ENCODE measurements at regions not wholly inside any gene's neighbourhood (a gene's known extent, or its start where the extent isn't known, plus 50 kb on each side); places are given as distances from the start of the nearest gene placed in this dataset.

DNA sequence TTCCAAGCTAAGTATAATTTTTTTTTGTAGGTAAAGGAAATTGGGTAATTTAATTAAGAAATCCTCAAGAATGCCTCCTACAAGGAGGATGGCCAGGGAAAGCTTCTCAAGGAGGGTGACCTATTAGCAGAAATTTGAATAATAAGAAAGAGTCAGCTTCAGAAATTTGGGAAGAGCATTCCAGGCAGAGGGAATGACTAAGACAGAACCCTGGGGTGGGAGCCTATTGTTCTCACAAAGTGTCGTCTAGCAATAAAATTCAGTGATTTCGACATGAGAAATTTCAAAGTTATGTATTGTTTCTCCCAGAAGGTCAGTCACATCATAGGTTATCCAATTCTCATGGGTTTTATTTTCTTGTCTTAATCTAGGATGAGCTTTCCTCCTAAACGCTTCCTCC lies 1168.4 kb downstream of the AACS start:
- TF ChIP-seq, protein P1, sequence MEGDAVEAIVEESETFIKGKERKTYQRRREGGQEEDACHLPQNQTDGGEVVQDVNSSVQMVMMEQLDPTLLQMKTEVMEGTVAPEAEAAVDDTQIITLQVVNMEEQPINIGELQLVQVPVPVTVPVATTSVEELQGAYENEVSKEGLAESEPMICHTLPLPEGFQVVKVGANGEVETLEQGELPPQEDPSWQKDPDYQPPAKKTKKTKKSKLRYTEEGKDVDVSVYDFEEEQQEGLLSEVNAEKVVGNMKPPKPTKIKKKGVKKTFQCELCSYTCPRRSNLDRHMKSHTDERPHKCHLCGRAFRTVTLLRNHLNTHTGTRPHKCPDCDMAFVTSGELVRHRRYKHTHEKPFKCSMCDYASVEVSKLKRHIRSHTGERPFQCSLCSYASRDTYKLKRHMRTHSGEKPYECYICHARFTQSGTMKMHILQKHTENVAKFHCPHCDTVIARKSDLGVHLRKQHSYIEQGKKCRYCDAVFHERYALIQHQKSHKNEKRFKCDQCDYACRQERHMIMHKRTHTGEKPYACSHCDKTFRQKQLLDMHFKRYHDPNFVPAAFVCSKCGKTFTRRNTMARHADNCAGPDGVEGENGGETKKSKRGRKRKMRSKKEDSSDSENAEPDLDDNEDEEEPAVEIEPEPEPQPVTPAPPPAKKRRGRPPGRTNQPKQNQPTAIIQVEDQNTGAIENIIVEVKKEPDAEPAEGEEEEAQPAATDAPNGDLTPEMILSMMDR (conservative IDR thresholded peaks at IDR 0.05): no peak
- H3K27ac ChIP-seq: no peak overlapping the region

DNA sequence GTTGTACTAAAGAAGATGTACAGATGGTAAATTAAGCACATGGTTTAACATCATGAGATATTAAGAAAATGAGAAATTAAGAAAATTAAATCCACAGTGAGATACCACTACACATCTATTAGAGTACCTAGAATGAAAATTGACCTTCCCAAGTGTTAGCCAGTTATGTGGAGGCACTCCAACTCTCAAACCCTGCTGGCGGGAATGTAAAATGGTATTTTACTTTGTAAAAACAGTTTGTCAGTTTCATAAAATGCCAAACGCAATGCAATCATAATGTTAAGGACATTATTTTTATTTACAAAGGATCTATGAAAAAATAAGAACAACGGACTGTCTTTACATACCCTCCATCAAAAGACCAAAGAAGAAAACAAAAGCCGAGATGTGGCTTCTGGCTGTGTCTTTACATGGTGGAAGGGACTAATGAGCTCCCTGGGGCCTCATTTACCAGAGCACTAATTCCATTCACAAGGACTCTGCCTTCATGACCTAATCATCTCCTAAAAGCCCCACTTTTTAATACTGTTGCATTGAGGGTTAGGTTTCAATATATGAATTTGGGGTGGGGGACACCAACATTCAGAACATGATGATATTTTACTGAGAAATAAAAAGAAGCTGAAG lies 1178.7 kb downstream of the AACS start:
- TF ChIP-seq, protein P1 (conservative IDR thresholded peaks at IDR 0.05): no peak
- H3K27ac ChIP-seq: no peak overlapping the region

DNA sequence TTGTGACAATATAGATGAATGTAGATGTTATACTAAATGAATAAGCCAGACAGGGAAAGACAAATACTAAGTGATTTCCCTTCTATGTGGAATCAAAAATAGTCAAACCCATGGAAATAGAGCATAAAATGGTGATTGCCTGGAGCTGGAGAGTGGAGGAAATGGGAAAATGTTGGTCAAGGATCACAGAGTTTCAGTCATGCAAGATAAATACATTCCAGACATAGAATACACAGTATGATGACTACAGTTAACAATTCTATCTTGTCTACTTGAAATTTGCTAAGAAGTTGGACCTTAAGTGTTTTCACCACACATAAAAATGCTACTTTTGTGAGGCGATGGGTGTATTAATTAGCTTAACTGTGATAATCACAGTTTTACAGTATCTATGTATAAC lies 1182.7 kb downstream of the AACS start:
- TF ChIP-seq, protein P1 (conservative IDR thresholded peaks at IDR 0.05): no peak
- no peak overlapping the region for H3K27ac ChIP-seq

DNA sequence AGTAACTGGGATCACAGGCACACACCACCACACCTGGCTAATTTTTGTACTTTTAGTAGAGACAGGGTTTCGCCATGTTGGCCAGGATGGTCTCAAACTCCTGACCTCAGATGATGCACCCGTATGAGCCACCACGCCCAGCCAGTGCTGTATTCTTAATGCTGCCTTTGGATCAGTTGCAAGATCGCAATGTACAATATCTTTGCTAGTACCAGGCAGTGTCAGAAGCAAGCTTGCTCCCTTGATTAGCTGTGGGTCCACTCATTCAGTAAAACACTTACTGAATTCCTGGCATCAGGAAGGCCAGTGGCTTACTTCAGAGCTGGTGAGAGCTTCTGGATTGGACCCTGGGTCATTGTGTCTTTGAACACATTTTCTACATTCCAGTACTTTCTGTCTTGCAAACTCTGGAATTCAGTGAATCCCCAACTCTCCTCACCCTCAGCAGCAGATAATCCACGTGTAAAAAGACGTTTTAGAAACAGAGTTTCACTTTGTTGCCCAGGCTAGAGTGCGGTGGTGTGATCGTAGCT lies 1183.7 kb downstream of the AACS start:
- TF ChIP-seq, protein P1 (conservative IDR thresholded peaks at IDR 0.05): no peak
- H3K27ac ChIP-seq: no peak overlapping the region

DNA sequence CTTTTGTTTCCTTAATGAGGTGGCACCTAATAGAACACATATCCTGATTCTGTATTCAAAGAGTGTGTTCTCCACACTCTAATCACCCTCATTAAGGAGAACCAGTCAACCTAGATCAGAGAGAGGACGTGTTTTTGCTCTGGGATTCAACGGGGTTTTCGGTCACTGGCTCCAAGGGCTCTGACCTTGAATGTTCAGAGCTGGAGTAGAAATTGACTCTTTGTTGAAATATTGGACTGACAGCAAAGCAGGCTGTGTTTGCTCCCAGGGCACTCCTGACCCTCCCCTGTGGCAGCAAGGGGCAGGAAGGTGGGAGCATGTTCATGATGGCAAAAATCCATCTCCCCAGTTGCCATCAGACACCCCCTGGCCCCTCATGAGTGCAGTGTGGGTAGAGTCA lies 1193.0 kb downstream of the AACS start:
- TF ChIP-seq, protein P1 (conservative IDR thresholded peaks at IDR 0.05): no peak

DNA sequence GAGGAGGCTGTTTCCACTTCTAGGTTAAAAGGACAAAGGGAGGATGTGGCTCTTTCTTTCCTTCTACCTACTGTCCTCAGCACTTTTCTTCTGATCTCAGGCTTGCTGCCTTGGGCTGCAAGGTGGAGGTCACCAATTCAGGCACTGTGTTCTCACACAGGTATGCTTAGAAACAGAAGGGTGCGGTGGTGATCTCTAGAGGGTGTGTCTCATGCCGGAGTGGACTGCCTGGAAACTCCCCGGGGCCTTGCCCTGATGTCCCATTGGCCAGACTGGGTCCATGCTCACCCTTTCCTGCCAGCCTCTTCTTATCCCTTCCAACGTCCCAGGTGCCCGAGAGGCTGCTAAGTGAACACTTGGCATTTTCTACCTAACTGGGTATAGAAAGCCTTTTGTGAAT lies 1197.6 kb downstream of the AACS start:
- TF ChIP-seq, protein P1 (conservative IDR thresholded peaks at IDR 0.05): no peak
- no peak overlapping the region for H3K27ac ChIP-seq

More for the DNA sequence above, 1193.0 kb downstream of the AACS start:
- H3K27ac ChIP-seq: no peak overlapping the region

DNA sequence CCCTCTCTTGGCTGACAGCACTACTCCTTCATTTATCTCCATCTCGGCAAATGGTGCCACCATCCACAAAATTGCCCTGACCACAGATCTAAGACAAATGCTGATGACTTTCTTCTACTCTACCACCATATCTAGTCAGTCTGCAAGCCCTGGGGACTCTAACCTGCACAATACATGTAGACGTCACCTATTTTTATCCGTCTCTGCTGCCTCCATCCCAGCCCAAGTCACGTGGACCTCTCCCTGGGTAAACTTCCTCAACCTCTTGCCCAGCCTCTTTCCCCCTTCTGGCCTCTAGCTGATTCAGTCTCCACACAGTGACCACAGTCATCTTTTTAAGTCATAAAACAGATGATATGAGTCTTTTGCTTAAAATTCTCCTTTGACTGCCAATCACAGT lies 1203.0 kb downstream of the AACS start:
- H3K27ac ChIP-seq: no peak overlapping the region
- TF ChIP-seq, protein P1 (conservative IDR thresholded peaks at IDR 0.05): no peak

All from VCaP (cell line).